ENCODE measurements at regions not wholly inside any gene's neighbourhood (a gene's known extent, or its start where the extent isn't known, plus 50 kb on each side); places are given as distances from the start of the nearest gene placed in this dataset.

GRCh38 chr4:103449296-103450023, 251.3 kb upstream of the CENPE start:
- no peak for TF ChIP-seq CTCF (conservative IDR thresholded peaks at IDR 0.05; ENCODE audit: low read depth, low read length)
- H3K4me3 ChIP-seq (ENCODE audit: low read depth, low read length): no peak overlapping the region
- no peak for DNase-seq (ENCODE audit: low read depth)

- DNase-seq (ENCODE audit: low read depth): no peak
- no peak for TF ChIP-seq CTCF (conservative IDR thresholded peaks at IDR 0.05; ENCODE audit: low read depth, low read length)
- no peak overlapping the region for H3K4me3 ChIP-seq (ENCODE audit: low read depth, low read length)
Observed at GRCh38 chr4:103445377-103445776, 247.2 kb upstream of the CENPE start.

GRCh38 chr4:103443324-103443723, 245.2 kb upstream of the CENPE start:
- no peak for DNase-seq (ENCODE audit: low read depth)
- TF ChIP-seq CTCF (conservative IDR thresholded peaks at IDR 0.05; ENCODE audit: low read depth, low read length): no peak
- H3K4me3 ChIP-seq (ENCODE audit: low read depth, low read length): no peak overlapping the region

- DNase-seq (ENCODE audit: low read depth): no peak
- peak; percentile 34 for TF ChIP-seq CTCF (conservative IDR thresholded peaks at IDR 0.05; ENCODE audit: low read depth, low read length)
- H3K4me3 ChIP-seq (ENCODE audit: low read depth, low read length): no peak overlapping the region
Observed at GRCh38 chr4:103429283-103429682, 231.1 kb upstream of the CENPE start.

- TF ChIP-seq CTCF (conservative IDR thresholded peaks at IDR 0.05; ENCODE audit: low read depth, low read length): no peak
- H3K4me3 ChIP-seq (ENCODE audit: low read depth, low read length): no peak overlapping the region
- no peak for DNase-seq (ENCODE audit: low read depth)
Observed at GRCh38 chr4:103425406-103425805, 227.3 kb upstream of the CENPE start.

GRCh38 chr4:103424853-103425252, 226.7 kb upstream of the CENPE start:
- no peak overlapping the region for H3K4me3 ChIP-seq (ENCODE audit: low read depth, low read length)
- no peak for TF ChIP-seq CTCF (conservative IDR thresholded peaks at IDR 0.05; ENCODE audit: low read depth, low read length)
- DNase-seq (ENCODE audit: low read depth): no peak

- no peak for TF ChIP-seq CTCF (conservative IDR thresholded peaks at IDR 0.05; ENCODE audit: low read depth, low read length)
- H3K4me3 ChIP-seq (ENCODE audit: low read depth, low read length): no peak overlapping the region
Observed at GRCh38 chr4:103423261-103423660, 225.1 kb upstream of the CENPE start.

More at GRCh38 chr4:103423261-103423660, 225.1 kb upstream of the CENPE start:
- DNase-seq (ENCODE audit: low read depth): no peak

Measured in epithelial cell of proximal tubule (primary cell).